ENCODE measurements at regions not wholly inside any gene's neighbourhood (a gene's known extent, or its start where the extent isn't known, plus 50 kb on each side); places are given as distances from the start of the nearest gene placed in this dataset.

- no peaks in the 10 kb centered on the region for H3K27me3 ChIP-seq (ENCODE audit: control insufficient read depth, insufficient read depth, low read length)
- no peak for DNase-seq (ENCODE audit: low read depth)
Measured at GRCh38 chr14:54325766-54326165, 71.0 kb upstream of the CDKN3 start.

DNA sequence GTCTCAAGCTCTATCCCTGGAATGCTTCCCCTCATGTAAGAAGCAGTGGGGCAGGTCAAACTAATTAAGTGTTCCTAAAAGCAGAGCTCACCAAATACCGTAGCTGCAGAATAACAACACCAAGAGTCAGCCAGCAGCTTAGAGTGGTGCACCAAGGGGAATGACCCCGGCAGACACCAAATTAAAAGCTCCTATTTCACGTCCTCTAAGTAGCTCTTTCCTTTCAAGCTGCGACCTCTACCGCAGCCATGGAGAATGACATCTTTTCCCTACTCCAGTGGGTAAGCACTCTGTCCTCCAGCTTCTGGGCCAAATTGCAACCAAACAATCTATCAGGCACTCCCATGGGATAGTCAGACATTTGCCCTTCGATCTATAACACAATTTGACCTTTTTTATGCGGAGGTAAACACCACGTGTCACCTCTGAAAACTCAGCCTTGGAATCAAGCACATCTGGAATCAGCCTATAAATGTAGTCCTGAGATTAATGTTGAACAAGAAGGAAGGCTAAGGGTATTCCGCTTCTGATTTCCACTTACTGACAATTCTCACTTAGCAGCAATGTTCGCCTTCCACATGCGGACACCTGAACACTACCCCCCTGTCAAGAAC, 67.6 kb upstream of the CDKN3 start:
- Histone ChIP-seq H3K36me3 (ENCODE audit: control insufficient read depth, insufficient read depth, low read length) (no peaks in the 10 kb centered on the region), H3K27me3 (ENCODE audit: control insufficient read depth, insufficient read depth, low read length) (no peaks in the 10 kb centered on the region), H3K4me3 (ENCODE audit: low read depth, low read length) (no peak overlapping the region)
- peak; percentile 85 for TF ChIP-seq CTCF (IDR thresholded peaks at IDR 0.05; ENCODE audit: insufficient read depth, low read length, poor library complexity, severe bottlenecking)
- no peak for DNase-seq (ENCODE audit: low read depth)

More at GRCh38 chr14:54325766-54326165, 71.0 kb upstream of the CDKN3 start:
- TF ChIP-seq CTCF (IDR thresholded peaks at IDR 0.05; ENCODE audit: insufficient read depth, low read length, poor library complexity, severe bottlenecking) = no peak
- Histone ChIP-seq H3K4me3 (ENCODE audit: low read depth, low read length) (no peak overlapping the region), H3K36me3 (ENCODE audit: control insufficient read depth, insufficient read depth, low read length) (no peaks in the 10 kb centered on the region)

GRCh38 chr14:54330876-54331275, 65.9 kb upstream of the CDKN3 start:
- TF ChIP-seq CTCF (IDR thresholded peaks at IDR 0.05; ENCODE audit: insufficient read depth, low read length, poor library complexity, severe bottlenecking) = no peak

DNA sequence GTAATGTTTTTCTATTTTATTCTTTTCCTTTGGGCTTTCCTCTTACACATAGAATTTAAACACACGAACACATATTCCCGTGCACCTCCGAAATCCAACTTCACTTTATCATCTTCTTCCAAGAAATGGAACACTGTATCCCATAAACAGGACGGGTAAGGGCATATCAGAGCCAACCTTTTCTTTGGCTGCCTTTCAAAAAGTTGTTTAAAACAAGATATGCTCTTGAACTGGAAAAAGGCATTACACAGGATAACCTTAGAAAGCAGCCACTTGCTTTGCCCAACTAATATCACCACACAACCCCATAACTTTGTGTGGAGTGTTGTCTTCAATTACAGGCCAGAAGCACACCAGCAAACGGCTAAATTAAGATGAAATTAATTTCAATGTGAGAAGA, 65.3 kb upstream of the CDKN3 start:
- Histone ChIP-seq H3K27me3 (ENCODE audit: control insufficient read depth, insufficient read depth, low read length) (no peaks in the 10 kb centered on the region), H3K36me3 (ENCODE audit: control insufficient read depth, insufficient read depth, low read length) (no peaks in the 10 kb centered on the region), H3K4me3 (ENCODE audit: low read depth, low read length) (no peak overlapping the region)
- TF ChIP-seq CTCF (IDR thresholded peaks at IDR 0.05; ENCODE audit: insufficient read depth, low read length, poor library complexity, severe bottlenecking) = no peak
- no peak for DNase-seq (ENCODE audit: low read depth)

More at GRCh38 chr14:54330876-54331275, 65.9 kb upstream of the CDKN3 start:
- Histone ChIP-seq H3K27me3 (ENCODE audit: control insufficient read depth, insufficient read depth, low read length) (no peaks in the 10 kb centered on the region), H3K36me3 (ENCODE audit: control insufficient read depth, insufficient read depth, low read length) (no peaks in the 10 kb centered on the region), H3K4me3 (ENCODE audit: low read depth, low read length) (no peak overlapping the region)
- DNase-seq (ENCODE audit: low read depth) = no peak

DNA sequence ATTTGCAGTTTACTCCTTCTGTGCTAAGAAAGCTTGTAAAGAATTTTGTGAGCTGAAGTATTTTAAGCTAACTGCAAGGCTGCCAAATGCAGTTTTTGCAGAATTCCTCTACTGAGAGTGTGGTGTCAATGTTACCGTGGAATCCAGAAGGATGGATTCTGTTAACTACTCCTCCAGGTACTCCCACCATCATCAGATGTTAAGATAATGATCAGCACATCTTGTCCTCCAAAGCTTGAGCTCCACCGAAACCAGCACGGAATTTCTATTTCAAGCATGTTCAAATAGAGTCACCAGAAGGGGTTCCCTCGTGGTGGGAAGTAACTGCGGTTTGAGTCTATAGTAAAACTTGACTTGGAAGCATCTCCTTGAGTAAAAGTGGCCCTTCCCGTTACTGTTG, 64.3 kb upstream of the CDKN3 start:
- no peak for DNase-seq (ENCODE audit: low read depth)
- Histone ChIP-seq H3K27me3 (ENCODE audit: control insufficient read depth, insufficient read depth, low read length) (no peaks in the 10 kb centered on the region), H3K4me3 (ENCODE audit: low read depth, low read length) (no peak overlapping the region), H3K36me3 (ENCODE audit: control insufficient read depth, insufficient read depth, low read length) (no peaks in the 10 kb centered on the region)
- no peak for TF ChIP-seq CTCF (IDR thresholded peaks at IDR 0.05; ENCODE audit: insufficient read depth, low read length, poor library complexity, severe bottlenecking)

- TF ChIP-seq CTCF (IDR thresholded peaks at IDR 0.05; ENCODE audit: insufficient read depth, low read length, poor library complexity, severe bottlenecking) = no peak
Measured at GRCh38 chr14:54333511-54333910, 63.3 kb upstream of the CDKN3 start.

More at GRCh38 chr14:54333511-54333910, 63.3 kb upstream of the CDKN3 start:
- Histone ChIP-seq H3K27me3 (ENCODE audit: control insufficient read depth, insufficient read depth, low read length) (no peaks in the 10 kb centered on the region), H3K36me3 (ENCODE audit: control insufficient read depth, insufficient read depth, low read length) (no peaks in the 10 kb centered on the region), H3K4me3 (ENCODE audit: low read depth, low read length) (no peak overlapping the region)
- DNase-seq (ENCODE audit: low read depth) = no peak
